Esophagus squamous epithelium (tissue), 5 donors: ENCODE measurements at regions not wholly inside any gene's neighbourhood (a gene's known extent, or its start where the extent isn't known, plus 50 kb on each side); places are given as distances from the start of the nearest gene placed in this dataset.

Experiments
- DNase-seq: peaks from one replicate; lab custom pipeline; 2025; lab: John Stamatoyannopoulos, UW
- H3K27ac ChIP-seq, 4 donors: fragments of 200-600 bp; sonication (generic); one replicate each; pipeline ENCODE4 v1.5.1; 2016 to 2019; ENCODE audit warnings: mild to moderate bottlenecking in 1 of 4
- H3K27me3 ChIP-seq, 4 donors: fragments of 200-600 bp; sonication (generic); 1 replicate in 3 of 4; 2 replicates in 1 of 4; pipeline versions ENCODE4 v1.5.1 to v1.6.0; 2017 to 2021; ENCODE audit warnings: antibody characterized with exemption in 1 of 4
- H3K36me3 ChIP-seq, 3 donors: fragments of 200-600 bp; sonication (generic); one replicate each; pipeline ENCODE4 v1.5.1; 2016 to 2019
- H3K4me1 ChIP-seq, 3 donors: fragments of 200-600 bp; sonication (generic); one replicate each; pipeline ENCODE4 v1.5.1; 2017 to 2019
- H3K4me3 ChIP-seq, 4 donors: fragments of 200-600 bp; sonication (generic); 1 replicate in 3 of 4; 2 replicates in 1 of 4; pipeline ENCODE4 v1.5.1; 2016 to 2019; ENCODE audit warnings: mild to moderate bottlenecking in 2 of 4, moderate library complexity in 1 of 4
- H3K9me3 ChIP-seq, 3 donors: fragments of 200-600 bp; sonication (generic); one replicate each; pipeline ENCODE4 v1.5.1; 2016 to 2019
- CTCF ChIP-seq, 6 experiments: fragments of 450-650 bp in 4 of 6; fragments of 200-600 bp in 2 of 6; sonication (generic) in 2 of 6; IDR thresholded peaks; one replicate each; pipeline ENCODE4 v1.5.1; 2016 to 2019; ENCODE audit warnings: antibody characterized with exemption in 6 of 6, mild to moderate bottlenecking in 4 of 6, moderate library complexity in 4 of 6
- POLR2A ChIP-seq, 4 donors: fragments of 450-650 bp; IDR thresholded peaks; one replicate each; pipeline ENCODE4 v1.6.1; 2017; ENCODE audit warnings: antibody characterized with exemption in 4 of 4, mild to moderate bottlenecking in 4 of 4, moderate library complexity in 3 of 4
- WGBS, 2 donors: methylation state at CpG; one replicate each; pipeline ENCODE4 v1.1.5; 2018; 5-methylcytosine and 5-hydroxymethylcytosine counted together
- intact Hi-C: fragments of 100-400 bp; cut with DNase I; formaldehyde crosslinking; loops from one replicate; pipeline ENCODE4 v1.15.0; 2022
- donor health status: DM: yes; HTN: yes; CAD: no.

- 79 to 84% methylated on average over 11 of the region's 11 CpGs for WGBS, 2 donors
- TF ChIP-seq POLR2A (IDR thresholded peaks at IDR 0.05) (no peak), CTCF (IDR thresholded peaks at IDR 0.05) (no peak)
- DNase-seq, result no peak
- Histone ChIP-seq H3K36me3 (no peaks in the 10 kb centered on the region), H3K27me3 (peaks cover 0 to 72% (median 0%) of the 10 kb centered on the region in 4 donors), H3K4me3 (no peak overlapping the region), H3K4me1 (peaks cover 4 to 11% (median 4%) of the 10 kb centered on the region in 3 donors), H3K27ac (no peak overlapping the region), H3K9me3 (no peaks in the 10 kb centered on the region)
- intact Hi-C loops, result no loop called here
Measured at GRCh38 chr11:119872611-119873310, 143.8 kb upstream of the NECTIN1 start.

GRCh38 chr11:119865661-119866156 lies 136.7 kb upstream of the NECTIN1 start:
- 47 to 50% methylated on average over 1 to 2 of the region's 2 CpGs for WGBS, 2 donors

GRCh38 chr11:119864836-119865235 lies 135.8 kb upstream of the NECTIN1 start:
- DNase-seq, result no peak
- Histone ChIP-seq H3K27ac (no peak overlapping the region), H3K36me3 (no peaks in the 10 kb centered on the region), H3K27me3 (peaks cover 0 to 36% (median 0%) of the 10 kb centered on the region in 4 donors), H3K9me3 (no peaks in the 10 kb centered on the region), H3K4me3 (no peak overlapping the region), H3K4me1 (peaks cover 11 to 34% (median 13%) of the 10 kb centered on the region in 3 donors)
- WGBS, 2 donors, result 79 to 90% methylated on average over 4 to 7 of the region's 7 CpGs
- intact Hi-C loops, result no loop called here
- no peak for TF ChIP-seq CTCF (IDR thresholded peaks at IDR 0.05)
- TF ChIP-seq POLR2A (IDR thresholded peaks at IDR 0.05), result no peak

More at GRCh38 chr11:119865661-119866156, 136.7 kb upstream of the NECTIN1 start:
- Histone ChIP-seq H3K4me1 (peaks cover 8 to 25% (median 10%) of the 10 kb centered on the region in 3 donors), H3K9me3 (no peaks in the 10 kb centered on the region), H3K27ac (peak overlapping the region in 2 of 4 donors; percentile 34 to 43), H3K27me3 (peaks cover 0 to 42% (median 0%) of the 10 kb centered on the region in 4 donors), H3K36me3 (no peaks in the 10 kb centered on the region), H3K4me3 (no peak overlapping the region)
- intact Hi-C loops, result no loop called here
- TF ChIP-seq CTCF (IDR thresholded peaks at IDR 0.05) (no peak), POLR2A (IDR thresholded peaks at IDR 0.05) (no peak)
- DNase-seq, result no peak

GRCh38 chr11:119863851-119864601 lies 135.0 kb upstream of the NECTIN1 start:
- H3K4me1 ChIP-seq, result peaks cover 11 to 42% (median 18%) of the 10 kb centered on the region in 3 donors
- H3K36me3 ChIP-seq, result no peaks in the 10 kb centered on the region
- H3K4me3 ChIP-seq, result no peak overlapping the region
- intact Hi-C loops, result no loop called here
- no peak overlapping the region for H3K27ac ChIP-seq
- H3K27me3 ChIP-seq, result peaks cover 0 to 30% (median 0%) of the 10 kb centered on the region in 4 donors
- H3K9me3 ChIP-seq, result no peaks in the 10 kb centered on the region
- TF ChIP-seq CTCF (IDR thresholded peaks at IDR 0.05) (no peak), POLR2A (IDR thresholded peaks at IDR 0.05) (no peak)
- 37 to 54% methylated on average over 7 to 10 of the region's 17 CpGs for WGBS, 2 donors
- DNase-seq, result no peak

GRCh38 chr11:119863236-119863635 lies 134.2 kb upstream of the NECTIN1 start:
- intact Hi-C loops, result no loop called here

More at GRCh38 chr11:119863236-119863635, 134.2 kb upstream of the NECTIN1 start:
- 82 to 87% methylated on average over 4 to 8 of the region's 8 CpGs for WGBS, 2 donors
- no peak overlapping the region for H3K4me3 ChIP-seq
- TF ChIP-seq CTCF (IDR thresholded peaks at IDR 0.05), result no peak
- TF ChIP-seq POLR2A (IDR thresholded peaks at IDR 0.05), result no peak
- DNase-seq, result no peak
- no peaks in the 10 kb centered on the region for H3K36me3 ChIP-seq
- H3K27ac ChIP-seq, result no peak overlapping the region
- peaks cover 0 to 31% (median 0%) of the 10 kb centered on the region in 4 donors for H3K27me3 ChIP-seq
- no peaks in the 10 kb centered on the region for H3K9me3 ChIP-seq
- peaks cover 11 to 50% (median 26%) of the 10 kb centered on the region in 3 donors for H3K4me1 ChIP-seq
